ENCODE measurements at regions not wholly inside any gene's neighbourhood (a gene's known extent, or its start where the extent isn't known, plus 50 kb on each side); places are given as distances from the start of the nearest gene placed in this dataset.

- no peak overlapping the region for H3K4me3 ChIP-seq (ENCODE audit: low read depth, low read length)
- no peaks in the 10 kb centered on the region for H3K9me3 ChIP-seq (ENCODE audit: severe bottlenecking)
- H3K36me3 ChIP-seq: no peaks in the 10 kb centered on the region
- no peak for DNase-seq
- H3K27me3 ChIP-seq (ENCODE audit: insufficient read depth, low read depth, severe bottlenecking): no peaks in the 10 kb centered on the region
- no peak for TF ChIP-seq CTCF (IDR thresholded peaks at IDR 0.05; ENCODE audit: low read depth, low read length)
- no peak overlapping the region for H3K27ac ChIP-seq
These were observed 59.4 kb upstream of the EDNRA start for GRCh38 chr4:147421456-147421855.

GRCh38 chr4:147423229-147423628 is 57.7 kb upstream of the EDNRA start:
- no peak for DNase-seq
- Histone ChIP-seq H3K4me3 (ENCODE audit: low read depth, low read length) (no peak overlapping the region), H3K27ac (no peak overlapping the region), H3K36me3 (no peaks in the 10 kb centered on the region), H3K27me3 (ENCODE audit: insufficient read depth, low read depth, severe bottlenecking) (no peaks in the 10 kb centered on the region), H3K9me3 (ENCODE audit: severe bottlenecking) (no peaks in the 10 kb centered on the region)
- no peak for TF ChIP-seq CTCF (IDR thresholded peaks at IDR 0.05; ENCODE audit: low read depth, low read length)

- Histone ChIP-seq H3K4me3 (ENCODE audit: low read depth, low read length) (no peak overlapping the region), H3K27me3 (ENCODE audit: insufficient read depth, low read depth, severe bottlenecking) (no peaks in the 10 kb centered on the region), H3K27ac (no peak overlapping the region), H3K36me3 (no peaks in the 10 kb centered on the region), H3K9me3 (ENCODE audit: severe bottlenecking) (no peaks in the 10 kb centered on the region)
- no peak for DNase-seq
- no peak for TF ChIP-seq CTCF (IDR thresholded peaks at IDR 0.05; ENCODE audit: low read depth, low read length)
These were observed 55.9 kb upstream of the EDNRA start for GRCh38 chr4:147425019-147425418.

- H3K9me3 ChIP-seq (ENCODE audit: severe bottlenecking): peaks cover 6% of the 10 kb centered on the region
- no peak for TF ChIP-seq CTCF (IDR thresholded peaks at IDR 0.05; ENCODE audit: low read depth, low read length)
- no peaks in the 10 kb centered on the region for H3K27me3 ChIP-seq (ENCODE audit: insufficient read depth, low read depth, severe bottlenecking)
- DNase-seq: no peak
- no peak overlapping the region for H3K4me3 ChIP-seq (ENCODE audit: low read depth, low read length)
- H3K27ac ChIP-seq: no peak overlapping the region
- no peaks in the 10 kb centered on the region for H3K36me3 ChIP-seq
These were observed 52.3 kb upstream of the EDNRA start for GRCh38 chr4:147428583-147428982.

GRCh38 chr4:147430111-147430510 is 50.8 kb upstream of the EDNRA start:
- H3K27me3 ChIP-seq (ENCODE audit: insufficient read depth, low read depth, severe bottlenecking): no peaks in the 10 kb centered on the region
- H3K9me3 ChIP-seq (ENCODE audit: severe bottlenecking): peaks cover 6% of the 10 kb centered on the region
- no peak overlapping the region for H3K4me3 ChIP-seq (ENCODE audit: low read depth, low read length)
- no peak for TF ChIP-seq CTCF (IDR thresholded peaks at IDR 0.05; ENCODE audit: low read depth, low read length)
- DNase-seq: no peak
- no peaks in the 10 kb centered on the region for H3K36me3 ChIP-seq
- no peak overlapping the region for H3K27ac ChIP-seq
